Progenitor cell of endocrine pancreas (in vitro differentiated cells): ENCODE measurements at regions not wholly inside any gene's neighbourhood (a gene's known extent, or its start where the extent isn't known, plus 50 kb on each side); places are given as distances from the start of the nearest gene placed in this dataset.
A peak's percentile ranks its signal among the peaks of the same experiment; 100 is the strongest.

Experiments used
- DNase-seq: peaks from one replicate; pipeline ENCODE4 v3.0.0; 2021; ENCODE audit warnings: low spot score; ENCODE audit not compliant: unreplicated experiment
- H3K27ac Mint-ChIP-seq: 2 replicates; pipeline ENCODE4 v1.8.0; 2021; ENCODE audit warnings: mild to moderate bottlenecking, moderate library complexity, mixed read lengths
- H3K27me3 Mint-ChIP-seq: 2 replicates; pipeline ENCODE4 v1.8.0; 2021; ENCODE audit warnings: mixed read lengths
- H3K36me3 Mint-ChIP-seq: 2 replicates; pipeline ENCODE4 v1.8.0; 2022; ENCODE audit warnings: mixed read lengths; ENCODE audit not compliant: insufficient read depth
- H3K4me1 Mint-ChIP-seq: 2 replicates; pipeline ENCODE4 v1.8.0; 2021; ENCODE audit warnings: low read depth, mixed read lengths
- H3K4me3 Mint-ChIP-seq: 2 replicates; pipeline ENCODE4 v1.8.0; 2021; ENCODE audit warnings: low read depth, mild to moderate bottlenecking, moderate library complexity, mixed read lengths
- H3K9me3 Mint-ChIP-seq: 2 replicates; pipeline ENCODE4 v1.8.0; 2021; ENCODE audit warnings: low read depth, mixed read lengths
- CTCF ChIP-seq: fragments of 200-600 bp; sonication (generic); IDR thresholded peaks from one replicate; pipeline ENCODE4 v1.5.0; 2021; ENCODE audit warnings: antibody characterized with exemption, mild to moderate bottlenecking; ENCODE audit not compliant: unreplicated experiment

DNA sequence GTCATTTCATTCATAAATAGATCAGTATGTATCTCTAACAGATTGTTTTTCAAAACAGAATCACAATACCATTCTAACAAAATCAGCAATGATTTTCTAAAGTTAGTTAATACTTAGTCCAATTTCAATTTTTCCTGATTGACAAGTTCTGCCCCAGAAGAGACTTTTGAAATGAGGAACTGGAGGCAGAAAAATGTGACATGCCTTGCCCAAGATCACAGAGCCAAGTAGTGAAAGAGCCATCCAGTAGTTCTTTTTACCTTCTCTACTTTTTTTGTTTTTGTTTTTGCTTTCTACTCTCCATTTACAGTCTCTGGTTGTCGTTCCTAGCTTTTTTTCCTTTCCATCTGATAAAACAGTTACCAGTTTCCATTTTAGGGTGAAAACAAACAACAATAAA, 129.3 kb upstream of the TMEM164 start:
- Mint-ChIP-seq H3K27me3 (peaks cover 3% of the 10 kb centered on the region), H3K27ac (no peak overlapping the region), H3K9me3 (peaks cover 8% of the 10 kb centered on the region), H3K36me3 (peaks cover 1% of the 10 kb centered on the region), H3K4me1 (peaks cover 20% of the 10 kb centered on the region), H3K4me3 (no peak overlapping the region)
- no peak for TF ChIP-seq CTCF
- DNase-seq: no peak

- Mint-ChIP-seq H3K27me3 (peaks cover 3% of the 10 kb centered on the region), H3K36me3 (peaks cover 1% of the 10 kb centered on the region), H3K4me3 (no peak overlapping the region), H3K27ac (no peak overlapping the region), H3K9me3 (peaks cover 8% of the 10 kb centered on the region), H3K4me1 (peaks cover 21% of the 10 kb centered on the region)
- TF ChIP-seq CTCF: no peak
- no peak for DNase-seq
These were observed 128.9 kb upstream of the TMEM164 start for GRCh38 chrX:109873983-109874382.

GRCh38 chrX:109874548-109874947, 128.4 kb upstream of the TMEM164 start:
- H3K36me3 Mint-ChIP-seq: peaks cover 1% of the 10 kb centered on the region
- no peak for DNase-seq
- peaks cover 3% of the 10 kb centered on the region for H3K27me3 Mint-ChIP-seq
- H3K4me3 Mint-ChIP-seq: no peak overlapping the region
- H3K4me1 Mint-ChIP-seq: peaks cover 23% of the 10 kb centered on the region
- peaks cover 8% of the 10 kb centered on the region for H3K9me3 Mint-ChIP-seq
- no peak for TF ChIP-seq CTCF
- peak overlapping the region; percentile 5 for H3K27ac Mint-ChIP-seq

DNA sequence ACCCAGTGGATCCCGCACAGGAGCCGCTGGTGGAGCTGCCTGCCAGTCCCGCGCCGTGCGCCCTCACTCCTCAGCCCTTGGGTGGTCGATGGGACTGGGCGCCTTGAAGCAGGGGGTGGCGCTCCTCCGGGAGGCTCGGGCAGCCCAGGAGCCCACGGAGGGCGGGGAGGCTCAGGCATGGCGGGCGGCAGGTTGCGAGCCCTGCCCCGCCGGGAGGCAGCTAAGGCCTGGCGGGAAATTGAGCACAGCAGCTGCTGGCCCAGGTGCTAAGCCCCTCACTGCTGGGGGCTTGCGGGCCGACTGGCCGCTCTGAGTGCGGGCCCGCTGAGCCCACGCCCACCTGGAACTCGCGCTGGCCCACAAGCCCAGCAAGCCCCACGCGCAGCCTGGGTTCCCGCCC, 127.1 kb upstream of the TMEM164 start:
- peaks cover 30% of the 10 kb centered on the region for H3K4me1 Mint-ChIP-seq
- no peak for TF ChIP-seq CTCF
- H3K9me3 Mint-ChIP-seq: peaks cover 7% of the 10 kb centered on the region

DNA sequence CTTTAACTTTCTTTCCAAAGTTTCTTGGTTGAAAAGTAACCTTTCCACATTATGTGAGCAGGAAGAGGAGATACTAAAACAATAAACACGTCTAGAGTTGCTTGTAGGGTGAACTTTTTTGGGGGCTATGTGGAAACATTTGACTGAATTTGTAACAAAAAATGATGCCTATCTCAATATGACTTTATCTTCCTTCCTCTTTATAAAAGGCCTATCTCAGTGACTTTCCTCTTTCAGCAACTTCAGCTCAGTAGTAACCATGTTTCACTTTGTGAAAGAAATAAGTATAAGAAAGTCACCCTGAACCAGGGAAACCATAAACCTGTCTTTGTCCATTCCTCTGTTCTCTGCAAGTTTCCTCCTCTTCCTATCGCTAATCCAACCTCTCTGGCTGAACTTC, 124.7 kb upstream of the TMEM164 start:
- no peak overlapping the region for H3K4me3 Mint-ChIP-seq
- no peaks in the 10 kb centered on the region for H3K27me3 Mint-ChIP-seq
- H3K9me3 Mint-ChIP-seq: peaks cover 6% of the 10 kb centered on the region
- no peak for TF ChIP-seq CTCF
- no peak for DNase-seq
- peaks cover 1% of the 10 kb centered on the region for H3K36me3 Mint-ChIP-seq
- peaks cover 26% of the 10 kb centered on the region for H3K4me1 Mint-ChIP-seq
- H3K27ac Mint-ChIP-seq: no peak overlapping the region

More for the DNA sequence above, 127.1 kb upstream of the TMEM164 start:
- Mint-ChIP-seq H3K27ac (no peak overlapping the region), H3K27me3 (peaks cover 2% of the 10 kb centered on the region), H3K36me3 (peaks cover 1% of the 10 kb centered on the region), H3K4me3 (no peak overlapping the region)
- DNase-seq: no peak
